CD4-positive, alpha-beta T cell treated with Interleukin-4 for 4 hours (primary cell): ENCODE measurements at regions not wholly inside any gene's neighbourhood (a gene's known extent, or its start where the extent isn't known, plus 50 kb on each side); places are given as distances from the start of the nearest gene placed in this dataset.

ENCODE experiments used
- DNase-seq: peaks from one replicate; pipeline ENCODE4 v3.0.0-alpha.2; 2020

DNA sequence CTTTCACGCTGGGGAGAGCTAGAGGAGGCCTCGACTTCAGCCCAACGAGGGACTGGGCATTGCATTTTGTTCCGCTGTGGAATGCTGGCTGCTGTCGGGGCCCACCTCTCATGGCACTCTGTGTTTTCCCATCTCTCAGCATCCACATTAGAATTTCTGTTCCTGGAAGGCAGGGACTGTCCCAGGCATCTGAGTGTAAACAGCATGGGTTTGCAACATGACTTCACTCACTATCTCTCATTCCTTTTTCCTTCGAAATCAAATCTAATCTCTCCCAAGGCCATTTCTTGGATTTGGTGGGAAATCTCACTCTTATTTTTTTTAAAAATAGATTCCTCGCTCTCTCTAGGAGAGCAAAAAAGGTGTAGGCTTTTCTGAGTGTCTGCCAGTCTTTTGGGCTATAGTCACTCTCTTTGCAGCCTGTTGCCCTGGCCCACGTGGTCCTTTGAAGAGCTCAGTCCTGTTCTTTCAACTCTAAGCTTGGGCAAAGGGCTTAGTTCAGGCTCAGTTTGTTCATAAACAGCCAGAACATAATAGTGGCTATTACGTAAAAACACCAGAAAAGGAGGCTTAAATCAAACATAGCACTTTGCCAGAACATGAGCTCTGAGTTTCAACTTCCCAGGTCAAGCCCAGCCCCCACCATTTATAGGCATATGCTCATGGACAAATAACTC lies 284.6 kb upstream of the ZFP64 start:
- no peak for DNase-seq

DNA sequence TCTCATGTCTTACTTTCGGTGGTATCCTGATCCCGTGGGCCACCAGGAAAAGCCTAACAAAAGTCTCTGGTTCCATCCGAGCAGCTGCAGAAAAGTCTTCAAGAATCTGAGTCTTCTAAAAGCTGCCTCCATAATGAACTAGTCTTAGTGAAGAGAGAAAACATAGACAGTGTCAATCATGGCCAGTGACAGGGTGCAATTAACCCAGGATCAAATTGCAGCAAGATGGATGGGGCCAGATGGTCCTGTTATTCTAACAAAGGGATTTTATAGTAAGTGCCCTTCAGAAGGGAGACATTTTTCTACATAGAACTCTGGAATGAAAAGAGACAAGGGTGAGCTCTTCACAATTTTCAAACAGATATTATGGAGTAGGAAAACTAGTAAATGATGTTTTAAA lies 281.6 kb upstream of the ZFP64 start:
- no peak for DNase-seq

DNA sequence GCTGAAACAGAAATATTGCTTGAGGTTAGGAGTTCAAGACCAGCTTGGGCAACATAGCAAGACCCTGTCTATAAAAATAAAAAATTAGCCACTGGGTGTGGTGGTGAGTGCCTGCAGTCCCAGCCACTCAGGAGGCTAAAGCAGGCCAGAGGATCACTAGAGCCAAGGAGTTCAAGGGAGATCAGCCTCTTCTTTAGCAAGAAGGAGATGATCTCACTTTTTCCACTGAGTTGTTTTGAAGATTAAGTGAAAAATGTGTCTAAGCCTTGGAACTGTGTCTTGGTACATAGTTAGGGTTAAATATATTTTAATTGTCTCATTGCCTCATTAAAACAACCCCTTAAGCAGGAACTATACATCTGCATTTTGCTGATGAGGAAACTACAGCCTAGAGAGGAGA lies 279.0 kb upstream of the ZFP64 start:
- DNase-seq, result no peak

DNA sequence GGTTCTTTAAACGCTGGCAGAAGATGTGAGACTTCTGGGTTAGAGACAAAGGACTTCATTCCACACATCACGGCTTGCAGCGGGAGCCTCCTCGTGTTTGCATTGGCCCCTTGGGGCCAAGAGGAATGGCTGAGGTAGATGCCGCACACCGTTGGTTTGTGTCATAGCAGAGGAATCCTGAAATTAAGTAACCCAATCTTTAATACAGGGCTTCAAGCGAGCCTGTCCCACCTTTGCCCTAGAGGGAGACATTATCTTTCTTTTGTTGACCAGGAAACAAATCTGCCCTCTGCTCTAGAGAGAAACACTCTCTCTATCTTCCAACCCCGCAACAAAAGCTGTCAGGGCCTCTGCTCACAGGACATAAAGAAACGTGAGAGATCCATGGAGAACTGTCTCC lies 277.5 kb upstream of the ZFP64 start:
- DNase-seq, result no peak

DNA sequence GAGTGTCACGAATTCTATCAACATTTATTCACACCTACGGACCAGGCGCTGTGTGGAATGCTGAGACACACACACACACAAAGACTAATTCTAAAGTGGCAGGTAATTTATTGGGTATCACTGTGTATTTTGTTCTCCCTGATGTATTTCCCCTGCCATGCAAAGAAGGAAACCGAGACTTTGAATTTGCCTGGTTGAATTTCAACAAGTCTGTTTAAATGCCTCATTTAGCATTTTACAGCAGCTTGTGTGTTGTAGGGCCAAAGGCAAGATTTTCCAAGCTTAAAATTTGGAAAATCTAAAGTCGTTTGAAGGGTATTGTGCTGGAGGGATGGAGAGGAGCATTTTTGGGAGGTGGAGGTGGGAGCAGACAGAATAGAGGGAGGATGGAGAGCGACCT lies 274.4 kb upstream of the ZFP64 start:
- no peak for DNase-seq

DNA sequence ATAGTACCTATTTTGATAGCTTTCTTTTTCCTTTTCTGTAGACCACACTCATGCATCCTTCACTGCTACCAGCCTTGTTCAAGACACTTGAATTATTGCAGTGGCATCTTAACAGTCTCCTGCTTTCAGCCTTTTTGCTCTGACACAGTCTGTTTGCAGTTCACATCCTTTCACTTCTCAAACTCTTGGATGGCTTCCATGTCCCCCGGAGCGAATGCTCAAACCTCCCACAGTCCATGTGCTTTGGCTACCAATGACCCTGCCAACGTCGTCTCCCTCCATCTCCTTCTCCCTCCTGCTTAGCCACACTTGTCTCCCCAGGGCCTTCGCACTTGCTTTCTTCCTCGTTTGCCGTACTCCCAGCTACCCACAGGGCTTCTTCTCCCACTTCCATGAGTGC lies 270.0 kb upstream of the ZFP64 start:
- DNase-seq, result no peak

DNA sequence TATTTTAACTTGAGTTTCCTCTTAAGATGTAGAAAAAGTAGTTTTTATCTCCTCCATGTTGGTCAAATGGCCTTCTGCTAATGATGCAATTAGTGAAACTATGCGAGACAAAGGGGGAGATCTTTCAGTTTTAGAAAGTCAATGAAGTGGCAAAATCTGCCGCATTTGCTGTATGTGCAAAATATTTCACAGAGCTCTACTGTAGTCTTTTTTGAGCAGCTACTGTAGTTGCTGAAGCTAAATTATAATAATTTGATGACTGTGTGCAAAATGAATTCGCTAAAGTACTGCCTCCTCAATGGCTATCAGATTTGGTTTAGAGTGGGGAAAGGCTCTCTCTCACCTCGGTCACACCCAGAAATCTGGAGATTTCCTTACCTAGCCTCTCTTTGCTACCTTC lies 267.6 kb upstream of the ZFP64 start:
- no peak for DNase-seq

DNA sequence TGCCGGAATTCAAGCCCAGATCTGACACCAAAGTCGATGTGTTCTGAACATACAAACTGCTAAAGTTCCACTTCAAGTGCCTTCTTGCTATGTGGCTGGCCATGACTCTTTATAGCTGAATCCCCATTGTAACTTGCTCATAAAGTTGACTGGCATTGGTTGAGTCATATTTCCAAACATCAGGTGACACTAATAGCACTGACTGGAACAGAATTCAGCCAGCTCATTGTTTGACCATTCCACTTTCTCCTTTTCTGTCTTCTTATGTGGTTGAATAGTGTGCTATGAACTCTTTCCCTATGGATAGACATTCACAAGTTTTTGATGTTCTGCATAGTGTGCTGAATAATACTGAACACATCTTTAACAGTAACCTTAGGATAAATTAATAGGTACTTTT lies 266.2 kb upstream of the ZFP64 start:
- no peak for DNase-seq

DNA sequence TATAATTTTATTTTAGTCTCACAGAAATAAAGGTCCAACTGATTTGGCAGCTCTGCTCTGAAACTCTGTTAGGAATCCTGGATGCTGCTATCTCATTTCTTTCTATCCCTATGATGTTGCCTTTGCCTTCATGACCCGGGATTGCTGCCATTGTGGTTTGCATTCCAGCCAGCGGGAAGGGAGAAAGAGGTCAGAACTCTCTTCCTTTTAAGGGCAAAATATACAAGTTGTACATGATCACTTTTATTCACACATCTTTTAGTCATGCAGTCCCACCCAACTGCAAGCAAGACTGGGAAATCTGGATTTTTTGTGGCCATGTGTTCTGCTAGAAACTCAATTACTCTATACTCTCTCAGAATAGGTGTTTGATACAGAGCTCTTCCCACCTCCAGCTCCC lies 263.1 kb upstream of the ZFP64 start:
- no peak for DNase-seq

DNA sequence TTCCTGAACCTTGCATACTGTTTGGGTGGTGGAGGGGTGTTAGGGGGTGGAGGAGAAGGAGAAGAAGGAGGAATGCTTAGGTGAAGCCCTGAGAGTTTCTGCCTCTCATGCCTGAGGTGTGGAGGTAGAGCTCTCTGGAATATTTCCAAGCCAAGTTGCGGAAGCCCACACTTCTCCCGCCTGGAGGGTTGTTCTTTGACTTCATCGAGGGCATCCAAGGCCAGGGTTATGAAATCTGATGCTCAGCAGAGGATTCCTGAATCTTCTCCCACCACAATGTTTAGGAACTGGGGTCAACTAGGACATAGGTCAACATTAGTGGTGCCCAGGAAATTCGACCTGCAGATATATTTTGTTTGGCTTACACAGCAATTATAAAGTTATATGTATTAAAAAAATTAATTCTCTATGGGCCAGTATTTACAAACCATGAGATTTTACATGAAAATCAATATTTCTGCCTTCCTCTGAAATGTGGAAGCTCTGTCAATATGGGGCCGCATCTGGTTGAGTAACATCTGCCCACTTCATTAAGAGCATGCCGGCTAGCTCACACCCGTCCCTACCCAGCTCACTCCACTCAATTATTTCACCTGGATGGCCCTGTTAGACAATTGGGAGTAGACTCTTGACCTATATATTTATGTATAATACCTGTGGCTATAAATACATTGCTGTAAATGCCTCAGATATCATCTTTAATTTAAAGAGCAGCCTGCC lies 257.1 kb upstream of the ZFP64 start:
- DNase-seq, result no peak

DNA sequence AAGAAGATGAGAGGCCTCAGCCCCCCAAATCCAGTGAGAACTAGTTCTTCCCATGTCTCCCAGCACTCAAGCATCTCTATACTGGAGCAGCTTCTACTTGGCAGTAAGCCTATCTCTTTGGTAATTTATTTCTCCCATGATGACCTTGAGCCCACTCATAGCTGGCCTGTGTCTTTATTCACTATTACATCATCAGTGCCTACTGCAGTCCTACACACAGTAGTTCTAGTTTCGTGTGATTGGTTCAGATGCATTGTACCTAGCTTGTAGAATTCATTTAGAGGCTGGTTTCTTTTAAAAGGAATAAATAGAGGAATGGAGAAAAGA lies 255.6 kb upstream of the ZFP64 start:
- DNase-seq, result no peak

DNA sequence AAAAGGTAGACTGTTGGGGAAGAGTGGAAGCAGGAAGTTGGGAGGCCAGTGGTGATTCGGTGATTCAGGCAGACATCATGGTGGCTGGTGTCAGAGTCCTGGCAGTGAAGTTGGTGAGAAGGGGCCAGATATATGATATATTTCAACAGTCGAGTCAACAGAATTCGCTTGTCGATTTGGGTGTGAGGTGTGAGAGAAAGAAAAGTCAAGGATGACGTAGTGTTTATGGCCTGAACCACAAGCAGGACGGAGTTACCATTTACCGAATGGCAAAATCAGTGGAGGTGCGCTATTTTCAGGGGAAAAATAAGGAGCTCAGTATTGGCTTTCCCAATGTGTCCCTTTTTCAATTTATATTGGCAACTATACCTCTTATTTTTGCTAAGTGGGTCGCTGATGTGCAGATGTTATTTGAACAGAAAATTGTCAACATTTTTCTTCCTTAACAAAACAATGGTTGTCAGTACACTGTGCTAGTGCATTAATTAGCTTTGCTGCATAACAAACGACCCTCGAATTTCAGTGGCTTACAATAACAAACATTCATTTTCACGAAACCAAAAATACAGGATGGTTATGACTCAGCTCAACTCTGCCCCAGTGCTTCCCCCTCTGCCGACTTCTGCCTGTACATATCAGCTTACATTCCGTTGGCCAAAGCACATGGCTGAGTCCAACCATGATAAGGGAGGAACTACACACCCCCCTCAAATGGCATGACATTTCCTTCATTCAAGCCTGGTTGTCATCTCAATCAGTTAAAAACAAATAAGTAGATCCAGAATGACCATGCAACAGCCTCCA lies 255.0 kb upstream of the ZFP64 start:
- DNase-seq, result no peak

DNA sequence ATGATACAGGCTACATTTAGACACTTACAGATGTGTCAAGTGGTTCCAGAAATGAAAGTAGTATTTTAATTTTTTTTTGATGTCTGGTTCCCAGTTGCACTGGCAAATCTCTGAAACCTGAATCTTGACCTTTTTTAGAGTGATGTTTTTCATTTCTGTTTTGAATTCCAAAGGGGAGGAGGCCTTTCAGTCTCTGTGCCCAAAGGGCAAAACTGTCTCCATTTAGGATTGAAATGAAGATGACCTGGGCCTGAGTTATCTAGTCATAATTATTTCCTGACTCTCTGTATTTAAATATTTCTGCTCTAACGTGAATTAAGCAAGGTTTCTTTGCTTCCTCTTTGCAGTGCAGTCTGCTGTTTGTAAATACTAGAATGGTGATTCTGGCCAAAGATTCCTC lies 252.9 kb upstream of the ZFP64 start:
- no peak for DNase-seq

DNA sequence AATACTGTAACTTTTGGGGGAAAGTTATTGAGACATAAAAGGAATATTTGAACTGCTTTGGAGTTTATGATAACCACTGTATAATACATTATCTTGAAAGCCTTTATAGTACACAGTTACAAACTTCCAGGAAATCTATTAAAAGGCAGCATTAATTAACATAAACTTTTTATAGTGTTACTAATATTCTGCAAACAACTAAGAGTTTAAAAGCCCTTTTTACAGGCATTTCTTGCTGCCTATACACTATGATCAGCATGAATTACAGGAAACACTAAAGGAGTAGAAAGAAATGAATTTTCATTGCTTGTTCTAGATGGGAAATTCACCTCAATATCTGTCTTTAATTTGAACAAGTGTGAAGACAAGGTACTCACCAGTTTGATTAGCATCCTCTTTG lies 252.3 kb upstream of the ZFP64 start:
- no peak for DNase-seq

DNA sequence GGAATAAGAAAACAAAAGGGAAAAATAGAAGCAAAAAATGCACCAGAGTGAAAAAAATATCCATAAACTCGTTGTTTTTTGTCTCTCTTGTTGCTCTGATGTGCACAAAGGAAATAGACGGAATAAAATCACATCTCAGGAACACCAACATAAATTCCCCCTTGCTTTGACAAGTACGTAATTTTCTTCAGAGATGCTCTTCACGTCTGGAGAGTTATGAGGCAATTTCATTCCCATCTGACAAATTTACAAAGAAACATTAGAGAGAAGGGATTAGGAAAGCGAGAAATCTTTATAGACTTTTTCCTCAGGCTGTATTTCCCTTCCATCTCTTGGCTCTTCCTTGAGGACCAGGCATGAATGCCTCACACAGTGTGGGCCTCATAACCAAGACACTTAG lies 250.1 kb upstream of the ZFP64 start:
- no peak for DNase-seq

DNA sequence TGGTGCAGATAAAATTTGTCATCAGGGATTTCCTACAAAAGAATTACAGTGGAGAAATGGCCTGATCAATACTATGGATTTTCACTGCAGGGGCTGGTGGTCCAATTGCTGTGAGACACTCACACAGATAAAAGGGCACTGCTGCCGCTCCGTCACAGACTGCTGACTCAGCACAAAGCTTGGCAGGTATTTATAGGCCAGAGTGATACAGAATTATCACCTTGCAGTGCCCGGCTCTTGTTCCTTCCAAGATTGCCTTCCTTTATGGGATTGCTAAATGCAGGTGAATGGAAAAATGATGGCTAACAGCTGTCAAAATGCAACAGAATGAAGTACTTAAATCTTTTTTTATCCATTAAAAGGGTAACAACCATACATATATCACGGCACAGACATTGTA lies 247.8 kb upstream of the ZFP64 start:
- DNase-seq, result no peak

DNA sequence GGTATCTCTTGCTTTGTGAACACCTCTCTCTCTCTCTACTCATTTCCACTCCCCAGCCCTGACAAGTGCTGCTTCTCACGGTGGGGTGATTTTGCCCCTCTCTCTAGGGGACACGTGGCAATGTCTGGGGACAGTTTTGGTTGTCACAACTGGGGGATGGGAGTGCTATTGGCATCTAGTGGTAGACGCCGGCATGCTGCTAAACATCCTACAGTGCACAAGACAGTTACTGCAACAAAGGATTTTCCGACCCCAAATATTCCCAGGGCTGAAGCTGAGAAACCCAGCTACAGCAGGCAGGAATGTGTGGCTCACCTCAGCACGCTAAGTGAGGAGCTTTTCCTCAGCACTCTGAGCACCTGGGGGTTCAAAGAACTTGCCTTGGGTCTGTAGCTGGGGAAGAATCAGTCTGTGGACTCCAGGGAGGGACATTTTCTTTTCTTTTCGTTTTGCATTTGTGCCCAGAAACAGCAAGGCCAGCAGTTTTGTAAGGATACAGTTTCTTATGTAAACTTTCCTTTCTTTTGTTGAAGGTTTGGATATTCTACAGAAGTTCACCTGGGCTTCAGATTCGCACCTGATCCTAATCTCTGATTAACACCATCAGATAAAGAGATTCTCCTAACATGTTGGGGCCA lies 246.9 kb upstream of the ZFP64 start:
- DNase-seq, result peak; percentile 27

DNA sequence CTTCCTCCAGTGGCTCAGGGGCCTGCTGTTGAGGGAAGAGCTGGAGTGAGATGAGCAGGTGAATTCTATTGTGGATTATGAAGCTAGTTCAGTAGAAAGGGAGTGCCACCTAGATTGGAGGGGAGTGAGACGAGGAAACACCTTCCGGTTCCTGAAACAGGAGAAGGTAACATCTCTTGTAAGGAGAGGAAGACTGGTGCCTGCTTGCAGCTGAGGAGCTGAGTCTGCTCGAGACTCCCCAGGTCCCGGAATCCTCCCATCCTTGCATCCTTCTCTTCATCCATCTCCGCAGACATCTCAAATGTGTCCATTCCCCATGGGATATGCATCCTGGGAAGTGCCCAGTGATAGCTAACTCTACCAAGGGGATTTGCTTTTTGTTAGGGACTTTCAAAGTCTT lies 242.9 kb upstream of the ZFP64 start:
- no peak for DNase-seq

DNA sequence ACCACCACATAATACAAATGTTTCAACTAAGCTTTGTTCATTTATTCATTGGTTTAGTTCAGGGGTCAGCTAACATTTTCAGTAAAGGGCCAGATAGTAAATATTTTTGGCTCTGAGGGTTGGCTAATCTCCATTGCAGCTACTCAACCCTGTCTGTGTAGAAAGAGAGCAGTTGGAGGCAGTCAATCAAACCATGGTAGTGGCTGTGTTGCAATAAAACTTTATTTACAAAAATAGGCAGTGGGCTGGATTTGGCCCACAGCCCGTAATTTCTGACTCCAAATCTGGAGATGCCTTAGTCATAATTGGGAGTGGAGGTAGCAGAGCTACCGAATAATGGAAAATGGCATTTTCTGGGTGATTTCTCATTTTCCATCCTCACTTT lies 242.5 kb upstream of the ZFP64 start:
- no peak for DNase-seq

DNA sequence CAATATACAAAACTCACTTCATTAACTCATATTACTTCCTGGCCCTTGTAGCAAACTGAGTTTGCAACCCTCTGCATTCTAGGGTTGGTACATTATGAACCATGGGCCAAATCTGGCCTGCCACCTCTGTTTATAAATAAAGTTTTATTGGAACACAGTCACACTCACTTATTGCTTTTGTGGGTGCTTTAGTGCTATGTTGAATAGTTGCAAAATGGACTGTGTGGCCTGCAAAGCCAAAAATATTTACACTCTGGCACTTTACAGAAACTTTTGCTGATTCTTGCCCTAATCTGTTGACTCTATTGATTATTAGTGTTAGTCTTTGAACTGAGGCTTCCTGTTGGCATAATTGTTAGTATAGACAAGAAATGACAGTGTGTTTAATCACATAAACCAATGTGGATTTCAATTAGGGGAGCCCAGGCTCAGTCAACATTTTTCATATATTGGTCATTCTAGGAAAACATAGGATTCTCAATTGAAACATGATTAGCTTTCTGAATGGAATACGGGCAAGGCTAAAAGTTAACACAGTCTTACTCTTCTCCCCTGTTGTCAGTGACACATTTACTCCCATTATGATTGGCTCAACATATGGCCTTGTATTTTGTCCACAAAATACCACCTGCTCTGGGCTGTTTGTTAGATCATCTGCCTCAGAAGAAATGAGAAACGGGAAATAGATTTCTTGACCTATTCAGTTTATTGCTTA lies 241.9 kb upstream of the ZFP64 start:
- DNase-seq, result no peak

DNA sequence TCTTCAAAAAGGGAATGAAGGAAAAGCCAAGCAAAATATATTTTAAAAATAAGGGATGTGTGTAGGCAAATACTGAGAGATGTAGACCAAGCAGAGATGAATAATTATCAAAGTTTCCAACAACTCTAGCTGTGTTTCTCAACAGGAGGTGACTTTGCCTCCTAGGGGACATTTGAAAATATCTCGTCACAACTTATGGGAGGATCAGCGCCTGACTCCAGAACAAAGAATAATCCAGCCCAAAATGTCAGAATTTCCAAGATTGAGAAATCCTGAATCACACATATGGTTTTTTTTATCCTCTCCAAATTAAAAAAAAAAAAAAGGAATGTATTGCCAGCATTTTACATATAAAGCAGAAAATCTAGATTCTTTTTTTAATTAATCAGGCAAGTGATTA lies 241.2 kb upstream of the ZFP64 start:
- no peak for DNase-seq

DNA sequence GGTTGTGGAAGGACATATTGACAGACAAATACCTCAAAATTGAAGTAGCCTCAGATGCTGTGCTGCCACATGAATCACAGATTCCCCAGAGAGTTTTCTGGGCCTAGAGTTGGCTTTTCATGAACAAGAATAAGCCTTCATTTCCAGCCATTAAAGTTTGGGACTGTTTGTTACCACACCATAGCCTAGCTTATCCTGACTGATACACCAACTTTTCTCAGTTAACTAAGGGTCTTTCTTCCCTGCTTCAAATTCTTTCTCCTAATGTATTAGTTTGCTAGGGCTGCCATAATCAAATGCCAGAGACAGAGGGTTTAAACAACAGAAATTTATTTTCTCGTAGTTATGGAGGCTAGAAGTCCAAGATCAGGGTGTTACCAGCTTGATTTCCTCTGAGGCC lies 237.4 kb upstream of the ZFP64 start:
- DNase-seq, result no peak

DNA sequence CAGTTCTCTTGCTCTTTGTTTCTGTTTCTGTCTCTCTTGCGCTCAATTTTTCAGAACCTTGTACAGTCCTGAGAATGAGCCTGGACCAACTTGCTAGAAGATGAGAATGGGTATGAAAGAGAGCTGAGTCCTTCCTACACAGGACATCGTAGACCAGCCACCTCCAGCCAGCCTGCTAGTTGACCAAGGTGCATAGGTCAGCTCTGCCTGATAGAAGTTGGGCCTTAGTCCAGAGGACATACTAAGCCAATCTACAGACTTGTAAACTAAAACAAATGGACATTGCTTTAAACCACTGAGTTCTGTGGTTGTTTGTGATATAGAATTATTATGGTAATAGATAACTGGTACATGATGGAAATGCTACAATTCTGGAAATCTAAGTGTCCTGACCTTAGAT lies 236.4 kb upstream of the ZFP64 start:
- no peak for DNase-seq
